WTC11 (cell line): ENCODE measurements at regions not wholly inside any gene's neighbourhood (a gene's known extent, or its start where the extent isn't known, plus 50 kb on each side); places are given as distances from the start of the nearest gene placed in this dataset.

ENCODE experiments used
- CTCF ChIP-seq: fragments of 200-600 bp; IDR thresholded peaks from 2 replicates; pipeline ENCODE4 v1.8.0; 2022; ENCODE audit warnings: antibody characterized with exemption
- FOXP1 ChIP-seq: sonication (generic); formaldehyde crosslinking; IDR thresholded peaks from 2 replicates; pipeline ENCODE4 v1.8.0; 2022; ENCODE audit warnings: missing genetic modification reagents, mild to moderate bottlenecking, moderate library complexity, borderline replicate concordance
- NFE2L1 ChIP-seq: sonication (generic); formaldehyde crosslinking; IDR thresholded peaks from 2 replicates; pipeline ENCODE4 v1.8.1; 2023; ENCODE audit warnings: missing genetic modification reagents
- TEAD4 ChIP-seq: sonication (generic); formaldehyde crosslinking; IDR thresholded peaks from 2 replicates; pipeline ENCODE4 v1.8.0; 2022; ENCODE audit warnings: mild to moderate bottlenecking, missing genetic modification reagents

GRCh38 chr2:226023946-226024345 is 624.4 kb downstream of the NYAP2 start:
- TF ChIP-seq CTCF (no peak), NFE2L1 (no peak), FOXP1 (CRISPR knock-in tag) (no peak), TEAD4 (CRISPR knock-in tag) (no peak)
